GM23248 (cell line): ENCODE measurements at regions not wholly inside any gene's neighbourhood (a gene's known extent, or its start where the extent isn't known, plus 50 kb on each side); places are given as distances from the start of the nearest gene placed in this dataset.

Experiments used
- EZH2 ChIP-seq: fragments of 200-600 bp; sonication (generic); IDR thresholded peaks from 2 replicates; pipeline ENCODE4 v1.6.1; 2018; ENCODE audit warnings: antibody characterized with exemption, mild to moderate bottlenecking; ENCODE audit not compliant: insufficient read depth, poor library complexity, severe bottlenecking
- EZH2phosphoT487 ChIP-seq: fragments of 200-600 bp; sonication (generic); IDR thresholded peaks from 2 replicates; pipeline ENCODE4 v1.6.1; 2018; ENCODE audit warnings: antibody characterized with exemption, moderate library complexity, mild to moderate bottlenecking, low read depth; ENCODE audit not compliant: insufficient read depth

GRCh38 chr2:12604341-12604740 is 112.4 kb upstream of the TRIB2 start:
- TF ChIP-seq EZH2 (no peak), EZH2phosphoT487 (no peak)
